ES-I3 (cell line): ENCODE measurements at regions not wholly inside any gene's neighbourhood (a gene's known extent, or its start where the extent isn't known, plus 50 kb on each side); places are given as distances from the start of the nearest gene placed in this dataset.
A peak's percentile ranks its signal among the peaks of the same experiment; 100 is the strongest.
"Not testable (repeated sequence)": the region's sequence is repeated elsewhere in the genome, so short reads cannot be mapped to it uniquely, and the experiment has no call there.

ENCODE experiments used
- H3K36me3 ChIP-seq: 2 replicates; pipeline ENCODE4 v1.6.1; 2013; ENCODE audit warnings: mild to moderate bottlenecking, low read length, control low read depth, moderate library complexity; ENCODE audit not compliant: insufficient read depth
- H3K4me1 ChIP-seq: 2 replicates; pipeline ENCODE4 v1.6.1; 2013; ENCODE audit warnings: mild to moderate bottlenecking, control low read depth, low read length; ENCODE audit not compliant: insufficient read depth
- H3K9ac ChIP-seq: 2 replicates; pipeline ENCODE4 v1.6.1; 2013; ENCODE audit warnings: low read depth, mild to moderate bottlenecking, low read length, moderate library complexity
- H3K9me3 ChIP-seq: 2 replicates; pipeline ENCODE4 v1.6.1; 2013; ENCODE audit warnings: mild to moderate bottlenecking, low read length, moderate library complexity; ENCODE audit not compliant: control insufficient read depth, insufficient read depth

GRCh38 chr5:87788416-87788815, 375.7 kb upstream of the CCNH start:
- no peaks in the 10 kb centered on the region for H3K36me3 ChIP-seq
- H3K9ac ChIP-seq, result no peak overlapping the region
- H3K4me1 ChIP-seq, result peaks cover 11% of the 10 kb centered on the region
- no peaks in the 10 kb centered on the region for H3K9me3 ChIP-seq

- no peak overlapping the region for H3K9ac ChIP-seq
- no peaks in the 10 kb centered on the region for H3K36me3 ChIP-seq
- H3K4me1 ChIP-seq, result peaks cover 11% of the 10 kb centered on the region
- no peaks in the 10 kb centered on the region for H3K9me3 ChIP-seq
Observed at GRCh38 chr5:87787625-87788256, 375.0 kb upstream of the CCNH start.

- Histone ChIP-seq H3K36me3 (no peaks in the 10 kb centered on the region), H3K4me1 (peaks cover 11% of the 10 kb centered on the region), H3K9me3 (no peaks in the 10 kb centered on the region), H3K9ac (no peak overlapping the region)
Observed at GRCh38 chr5:87787086-87787485, 374.4 kb upstream of the CCNH start.

- H3K4me1 ChIP-seq, result peaks cover 11% of the 10 kb centered on the region
- no peaks in the 10 kb centered on the region for H3K36me3 ChIP-seq
- H3K9ac ChIP-seq, result no peak overlapping the region
- H3K9me3 ChIP-seq, result no peaks in the 10 kb centered on the region
Observed at GRCh38 chr5:87786471-87786870, 373.7 kb upstream of the CCNH start.

GRCh38 chr5:87785554-87786335, 373.0 kb upstream of the CCNH start:
- no peaks in the 10 kb centered on the region for H3K9me3 ChIP-seq
- H3K4me1 ChIP-seq, result peaks cover 11% of the 10 kb centered on the region
- no peak overlapping the region for H3K9ac ChIP-seq
- H3K36me3 ChIP-seq, result no peaks in the 10 kb centered on the region

- Histone ChIP-seq H3K9ac (no peak overlapping the region), H3K36me3 (no peaks in the 10 kb centered on the region), H3K4me1 (peaks cover 11% of the 10 kb centered on the region), H3K9me3 (no peaks in the 10 kb centered on the region)
Observed at GRCh38 chr5:87784879-87785495, 372.3 kb upstream of the CCNH start.

- Histone ChIP-seq H3K9ac (no peak overlapping the region), H3K4me1 (peaks cover 11% of the 10 kb centered on the region), H3K36me3 (no peaks in the 10 kb centered on the region), H3K9me3 (no peaks in the 10 kb centered on the region)
Observed at GRCh38 chr5:87784311-87784710, 371.6 kb upstream of the CCNH start.

- H3K4me1 ChIP-seq, result peaks cover 3% of the 10 kb centered on the region; the same call in 1 of the 2 replicates
- no peak overlapping the region for H3K9ac ChIP-seq
- no peaks in the 10 kb centered on the region for H3K9me3 ChIP-seq
- H3K36me3 ChIP-seq, result no peaks in the 10 kb centered on the region
Observed at GRCh38 chr5:87782916-87783315, 370.2 kb upstream of the CCNH start.

- no peaks in the 10 kb centered on the region for H3K9me3 ChIP-seq
- no peaks in the 10 kb centered on the region for H3K36me3 ChIP-seq
- peaks cover 3% of the 10 kb centered on the region; the same call in 1 of the 2 replicates for H3K4me1 ChIP-seq
- no peak overlapping the region for H3K9ac ChIP-seq
Observed at GRCh38 chr5:87781976-87782375, 369.2 kb upstream of the CCNH start.

GRCh38 chr5:87780831-87781760, 368.4 kb upstream of the CCNH start:
- H3K9me3 ChIP-seq, result no peaks in the 10 kb centered on the region
- H3K9ac ChIP-seq, result 0 out of 2 replicates have a peak overlapping the region, but pooled peaks have one; percentile 18
- no peaks in the 10 kb centered on the region for H3K36me3 ChIP-seq
- no peaks in the 10 kb centered on the region; the same call in 1 of the 2 replicates for H3K4me1 ChIP-seq

GRCh38 chr5:87778876-87779275, 366.1 kb upstream of the CCNH start:
- Histone ChIP-seq H3K36me3 (no peaks in the 10 kb centered on the region), H3K9me3 (no peaks in the 10 kb centered on the region), H3K4me1 (peaks cover 4% of the 10 kb centered on the region; the same call in 1 of the 2 replicates), H3K9ac (no peak overlapping the region)

GRCh38 chr5:87777877-87778276, 365.1 kb upstream of the CCNH start:
- no peaks in the 10 kb centered on the region for H3K36me3 ChIP-seq
- H3K9ac ChIP-seq, result no peak overlapping the region
- H3K9me3 ChIP-seq, result no peaks in the 10 kb centered on the region
- H3K4me1 ChIP-seq, result peaks cover 4% of the 10 kb centered on the region; the same call in 1 of the 2 replicates

- no peak overlapping the region for H3K9ac ChIP-seq
- H3K9me3 ChIP-seq, result no peaks in the 10 kb centered on the region
- peaks cover 4% of the 10 kb centered on the region; the same call in 1 of the 2 replicates for H3K4me1 ChIP-seq
- no peaks in the 10 kb centered on the region for H3K36me3 ChIP-seq
Observed at GRCh38 chr5:87776785-87777184, 364.1 kb upstream of the CCNH start.

- H3K9ac ChIP-seq, H3K36me3 ChIP-seq, H3K9me3 ChIP-seq, H3K4me1 ChIP-seq: not testable (repeated sequence)
Observed at GRCh38 chr5:87776302-87776701, 363.6 kb upstream of the CCNH start.
